ENCODE measurements at regions not wholly inside any gene's neighbourhood (a gene's known extent, or its start where the extent isn't known, plus 50 kb on each side); places are given as distances from the start of the nearest gene placed in this dataset.

- H3K27ac ChIP-seq (ENCODE audit: low read depth, low read length) = no peak overlapping the region
- H3K4me1 ChIP-seq (ENCODE audit: control insufficient read depth, insufficient read depth, low read length) = no peaks in the 10 kb centered on the region
These were observed 303.0 kb upstream of the PDE4D start for GRCh38 chr5:60196385-60197113.

GRCh38 chr5:60195551-60195950 lies 302.0 kb upstream of the PDE4D start:
- no peaks in the 10 kb centered on the region for H3K27me3 ChIP-seq (ENCODE audit: control insufficient read depth, insufficient read depth, low read length)
- no peak overlapping the region for H3K27ac ChIP-seq (ENCODE audit: low read depth, low read length)
- no peak overlapping the region for H3K4me3 ChIP-seq (ENCODE audit: low read length)
- no peaks in the 10 kb centered on the region for H3K36me3 ChIP-seq (ENCODE audit: control insufficient read depth, insufficient read depth, low read length)
- H3K4me1 ChIP-seq (ENCODE audit: control insufficient read depth, insufficient read depth, low read length) = no peaks in the 10 kb centered on the region
- H3K9ac ChIP-seq (ENCODE audit: low read length) = no peak overlapping the region

More at GRCh38 chr5:60196385-60197113, 303.0 kb upstream of the PDE4D start:
- no peak overlapping the region for H3K9ac ChIP-seq (ENCODE audit: low read length)
- no peak overlapping the region for H3K4me3 ChIP-seq (ENCODE audit: low read length)
- H3K27me3 ChIP-seq (ENCODE audit: control insufficient read depth, insufficient read depth, low read length) = no peaks in the 10 kb centered on the region
- no peaks in the 10 kb centered on the region for H3K36me3 ChIP-seq (ENCODE audit: control insufficient read depth, insufficient read depth, low read length)

- no peak overlapping the region for H3K27ac ChIP-seq (ENCODE audit: low read depth, low read length)
- H3K4me3 ChIP-seq (ENCODE audit: low read length) = no peak overlapping the region
These were observed 301.6 kb upstream of the PDE4D start for GRCh38 chr5:60195083-60195482.

GRCh38 chr5:60185231-60186099 lies 291.9 kb upstream of the PDE4D start:
- H3K27ac ChIP-seq (ENCODE audit: low read depth, low read length) = no peak overlapping the region
- H3K4me3 ChIP-seq (ENCODE audit: low read length) = no peak overlapping the region
- H3K36me3 ChIP-seq (ENCODE audit: control insufficient read depth, insufficient read depth, low read length) = no peaks in the 10 kb centered on the region
- H3K9ac ChIP-seq (ENCODE audit: low read length) = no peak overlapping the region
- no peaks in the 10 kb centered on the region for H3K27me3 ChIP-seq (ENCODE audit: control insufficient read depth, insufficient read depth, low read length)
- no peaks in the 10 kb centered on the region for H3K4me1 ChIP-seq (ENCODE audit: control insufficient read depth, insufficient read depth, low read length)

More at GRCh38 chr5:60195083-60195482, 301.6 kb upstream of the PDE4D start:
- H3K4me1 ChIP-seq (ENCODE audit: control insufficient read depth, insufficient read depth, low read length) = no peaks in the 10 kb centered on the region
- no peaks in the 10 kb centered on the region for H3K27me3 ChIP-seq (ENCODE audit: control insufficient read depth, insufficient read depth, low read length)
- H3K9ac ChIP-seq (ENCODE audit: low read length) = no peak overlapping the region
- H3K36me3 ChIP-seq (ENCODE audit: control insufficient read depth, insufficient read depth, low read length) = no peaks in the 10 kb centered on the region

- Histone ChIP-seq H3K9ac (ENCODE audit: low read length) (no peak overlapping the region), H3K4me1 (ENCODE audit: control insufficient read depth, insufficient read depth, low read length) (no peaks in the 10 kb centered on the region), H3K27me3 (ENCODE audit: control insufficient read depth, insufficient read depth, low read length) (no peaks in the 10 kb centered on the region), H3K4me3 (ENCODE audit: low read length) (no peak overlapping the region), H3K27ac (ENCODE audit: low read depth, low read length) (no peak overlapping the region), H3K36me3 (ENCODE audit: control insufficient read depth, insufficient read depth, low read length) (no peaks in the 10 kb centered on the region)
These were observed 291.1 kb upstream of the PDE4D start for GRCh38 chr5:60184606-60185005.

- Histone ChIP-seq H3K9ac (ENCODE audit: low read length) (no peak overlapping the region), H3K27ac (ENCODE audit: low read depth, low read length) (no peak overlapping the region), H3K4me3 (ENCODE audit: low read length) (no peak overlapping the region), H3K4me1 (ENCODE audit: control insufficient read depth, insufficient read depth, low read length) (no peaks in the 10 kb centered on the region), H3K27me3 (ENCODE audit: control insufficient read depth, insufficient read depth, low read length) (no peaks in the 10 kb centered on the region), H3K36me3 (ENCODE audit: control insufficient read depth, insufficient read depth, low read length) (no peaks in the 10 kb centered on the region)
These were observed 290.4 kb upstream of the PDE4D start for GRCh38 chr5:60183881-60184280.

GRCh38 chr5:60178101-60178500 lies 284.6 kb upstream of the PDE4D start:
- Histone ChIP-seq H3K27me3 (ENCODE audit: control insufficient read depth, insufficient read depth, low read length) (no peaks in the 10 kb centered on the region), H3K27ac (ENCODE audit: low read depth, low read length) (no peak overlapping the region), H3K36me3 (ENCODE audit: control insufficient read depth, insufficient read depth, low read length) (no peaks in the 10 kb centered on the region), H3K4me3 (ENCODE audit: low read length) (no peak overlapping the region), H3K4me1 (ENCODE audit: control insufficient read depth, insufficient read depth, low read length) (no peaks in the 10 kb centered on the region), H3K9ac (ENCODE audit: low read length) (no peak overlapping the region)

- Histone ChIP-seq H3K4me3 (ENCODE audit: low read length) (no peak overlapping the region), H3K27me3 (ENCODE audit: control insufficient read depth, insufficient read depth, low read length) (no peaks in the 10 kb centered on the region), H3K4me1 (ENCODE audit: control insufficient read depth, insufficient read depth, low read length) (no peaks in the 10 kb centered on the region)
These were observed 284.1 kb upstream of the PDE4D start for GRCh38 chr5:60177596-60177995.

GRCh38 chr5:60173667-60174066 lies 280.1 kb upstream of the PDE4D start:
- Histone ChIP-seq H3K4me1 (ENCODE audit: control insufficient read depth, insufficient read depth, low read length) (no peaks in the 10 kb centered on the region), H3K4me3 (ENCODE audit: low read length) (no peak overlapping the region), H3K27me3 (ENCODE audit: control insufficient read depth, insufficient read depth, low read length) (no peaks in the 10 kb centered on the region), H3K36me3 (ENCODE audit: control insufficient read depth, insufficient read depth, low read length) (no peaks in the 10 kb centered on the region), H3K9ac (ENCODE audit: low read length) (no peak overlapping the region), H3K27ac (ENCODE audit: low read depth, low read length) (no peak overlapping the region)

More at GRCh38 chr5:60177596-60177995, 284.1 kb upstream of the PDE4D start:
- Histone ChIP-seq H3K9ac (ENCODE audit: low read length) (no peak overlapping the region), H3K27ac (ENCODE audit: low read depth, low read length) (no peak overlapping the region), H3K36me3 (ENCODE audit: control insufficient read depth, insufficient read depth, low read length) (no peaks in the 10 kb centered on the region)

GRCh38 chr5:60163762-60164161 lies 270.2 kb upstream of the PDE4D start:
- no peaks in the 10 kb centered on the region for H3K27me3 ChIP-seq (ENCODE audit: control insufficient read depth, insufficient read depth, low read length)
- no peak overlapping the region for H3K27ac ChIP-seq (ENCODE audit: low read depth, low read length)
- H3K4me3 ChIP-seq (ENCODE audit: low read length) = no peak overlapping the region
- H3K36me3 ChIP-seq (ENCODE audit: control insufficient read depth, insufficient read depth, low read length) = no peaks in the 10 kb centered on the region
- H3K4me1 ChIP-seq (ENCODE audit: control insufficient read depth, insufficient read depth, low read length) = no peaks in the 10 kb centered on the region
- H3K9ac ChIP-seq (ENCODE audit: low read length) = no peak overlapping the region

- Histone ChIP-seq H3K4me1 (ENCODE audit: control insufficient read depth, insufficient read depth, low read length) (no peaks in the 10 kb centered on the region), H3K4me3 (ENCODE audit: low read length) (no peak overlapping the region), H3K27ac (ENCODE audit: low read depth, low read length) (no peak overlapping the region)
These were observed 268.9 kb upstream of the PDE4D start for GRCh38 chr5:60162441-60162840.

GRCh38 chr5:60161340-60161934 lies 267.9 kb upstream of the PDE4D start:
- Histone ChIP-seq H3K27ac (ENCODE audit: low read depth, low read length) (no peak overlapping the region), H3K4me3 (ENCODE audit: low read length) (no peak overlapping the region), H3K36me3 (ENCODE audit: control insufficient read depth, insufficient read depth, low read length) (no peaks in the 10 kb centered on the region), H3K4me1 (ENCODE audit: control insufficient read depth, insufficient read depth, low read length) (no peaks in the 10 kb centered on the region), H3K27me3 (ENCODE audit: control insufficient read depth, insufficient read depth, low read length) (no peaks in the 10 kb centered on the region), H3K9ac (ENCODE audit: low read length) (no peak overlapping the region)

More at GRCh38 chr5:60162441-60162840, 268.9 kb upstream of the PDE4D start:
- Histone ChIP-seq H3K36me3 (ENCODE audit: control insufficient read depth, insufficient read depth, low read length) (no peaks in the 10 kb centered on the region), H3K9ac (ENCODE audit: low read length) (no peak overlapping the region), H3K27me3 (ENCODE audit: control insufficient read depth, insufficient read depth, low read length) (no peaks in the 10 kb centered on the region)

All from rectal smooth muscle tissue (tissue), 1 donor.